ENCODE measurements at regions not wholly inside any gene's neighbourhood (a gene's known extent, or its start where the extent isn't known, plus 50 kb on each side); places are given as distances from the start of the nearest gene placed in this dataset.

GRCh38 chr16:7171151-7171550, 161.5 kb upstream of the RBFOX1 start:
- DNase-seq (ENCODE audit: low spot score), result no peak
- Mint-ChIP-seq H3K4me1 (ENCODE audit: low read depth) (no peaks in the 10 kb centered on the region), H3K36me3 (ENCODE audit: low read depth) (no peaks in the 10 kb centered on the region), H3K9me3 (peaks cover 25% of the 10 kb centered on the region), H3K27ac (no peak overlapping the region), H3K4me3 (no peak overlapping the region), H3K27me3 (ENCODE audit: insufficient read depth) (no peaks in the 10 kb centered on the region)
- intact Hi-C loops (cut with micrococcal nuclease), result no loop called here

GRCh38 chr16:7167626-7168025, 165.0 kb upstream of the RBFOX1 start:
- H3K27ac Mint-ChIP-seq, result no peak overlapping the region
- H3K9me3 Mint-ChIP-seq, result peaks cover 26% of the 10 kb centered on the region
- no peak for DNase-seq (ENCODE audit: low spot score)
- H3K4me1 Mint-ChIP-seq (ENCODE audit: low read depth), result no peaks in the 10 kb centered on the region
- intact Hi-C loops (cut with micrococcal nuclease), result no loop called here
- H3K36me3 Mint-ChIP-seq (ENCODE audit: low read depth), result no peaks in the 10 kb centered on the region
- no peak overlapping the region for H3K4me3 Mint-ChIP-seq
- H3K27me3 Mint-ChIP-seq (ENCODE audit: insufficient read depth), result no peaks in the 10 kb centered on the region

- DNase-seq (ENCODE audit: low spot score), result no peak
- Mint-ChIP-seq H3K27ac (no peak overlapping the region), H3K9me3 (peaks cover 39% of the 10 kb centered on the region), H3K36me3 (ENCODE audit: low read depth) (no peaks in the 10 kb centered on the region), H3K4me3 (no peak overlapping the region), H3K27me3 (ENCODE audit: insufficient read depth) (no peaks in the 10 kb centered on the region), H3K4me1 (ENCODE audit: low read depth) (no peaks in the 10 kb centered on the region)
- intact Hi-C loops (cut with micrococcal nuclease), result no loop called here
Measured at GRCh38 chr16:7161891-7162290, 170.8 kb upstream of the RBFOX1 start.

- Mint-ChIP-seq H3K27me3 (ENCODE audit: insufficient read depth) (no peaks in the 10 kb centered on the region), H3K4me1 (ENCODE audit: low read depth) (no peaks in the 10 kb centered on the region), H3K27ac (no peak overlapping the region), H3K9me3 (peaks cover 34% of the 10 kb centered on the region), H3K36me3 (ENCODE audit: low read depth) (no peaks in the 10 kb centered on the region), H3K4me3 (no peak overlapping the region)
- intact Hi-C loops (cut with micrococcal nuclease), result no loop called here
- DNase-seq (ENCODE audit: low spot score), result no peak
Measured at GRCh38 chr16:7160093-7160492, 172.6 kb upstream of the RBFOX1 start.

- intact Hi-C loops (cut with micrococcal nuclease), result no loop called here
- Mint-ChIP-seq H3K4me1 (ENCODE audit: low read depth) (no peaks in the 10 kb centered on the region), H3K9me3 (peaks cover 27% of the 10 kb centered on the region), H3K27me3 (ENCODE audit: insufficient read depth) (no peaks in the 10 kb centered on the region), H3K4me3 (no peak overlapping the region), H3K27ac (no peak overlapping the region), H3K36me3 (ENCODE audit: low read depth) (no peaks in the 10 kb centered on the region)
- no peak for DNase-seq (ENCODE audit: low spot score)
Measured at GRCh38 chr16:7158481-7158880, 174.2 kb upstream of the RBFOX1 start.

GRCh38 chr16:7150230-7150629, 182.4 kb upstream of the RBFOX1 start:
- no peaks in the 10 kb centered on the region for H3K27me3 Mint-ChIP-seq (ENCODE audit: insufficient read depth)
- no peaks in the 10 kb centered on the region for H3K36me3 Mint-ChIP-seq (ENCODE audit: low read depth)
- H3K27ac Mint-ChIP-seq, result no peak overlapping the region
- H3K9me3 Mint-ChIP-seq, result peaks cover 48% of the 10 kb centered on the region
- no peak for DNase-seq (ENCODE audit: low spot score)
- H3K4me3 Mint-ChIP-seq, result no peak overlapping the region
- intact Hi-C loops (cut with micrococcal nuclease), result no loop called here
- H3K4me1 Mint-ChIP-seq (ENCODE audit: low read depth), result no peaks in the 10 kb centered on the region

GRCh38 chr16:7148606-7149005, 184.0 kb upstream of the RBFOX1 start:
- H3K4me3 Mint-ChIP-seq, result no peak overlapping the region
- H3K4me1 Mint-ChIP-seq (ENCODE audit: low read depth), result no peaks in the 10 kb centered on the region
- no peaks in the 10 kb centered on the region for H3K27me3 Mint-ChIP-seq (ENCODE audit: insufficient read depth)

GRCh38 chr16:7140899-7141298, 191.7 kb upstream of the RBFOX1 start:
- no peak overlapping the region for H3K27ac Mint-ChIP-seq
- no peak for DNase-seq (ENCODE audit: low spot score)
- no peaks in the 10 kb centered on the region for H3K36me3 Mint-ChIP-seq (ENCODE audit: low read depth)
- no peaks in the 10 kb centered on the region for H3K4me1 Mint-ChIP-seq (ENCODE audit: low read depth)
- H3K4me3 Mint-ChIP-seq, result no peak overlapping the region
- no peaks in the 10 kb centered on the region for H3K27me3 Mint-ChIP-seq (ENCODE audit: insufficient read depth)
- intact Hi-C loops (cut with micrococcal nuclease), result no loop called here
- H3K9me3 Mint-ChIP-seq, result peaks cover 45% of the 10 kb centered on the region

More at GRCh38 chr16:7148606-7149005, 184.0 kb upstream of the RBFOX1 start:
- peaks cover 48% of the 10 kb centered on the region for H3K9me3 Mint-ChIP-seq
- DNase-seq (ENCODE audit: low spot score), result no peak
- no peak overlapping the region for H3K27ac Mint-ChIP-seq
- intact Hi-C loops (cut with micrococcal nuclease), result no loop called here
- H3K36me3 Mint-ChIP-seq (ENCODE audit: low read depth), result no peaks in the 10 kb centered on the region

- DNase-seq (ENCODE audit: low spot score), result no peak
- no peaks in the 10 kb centered on the region for H3K27me3 Mint-ChIP-seq (ENCODE audit: insufficient read depth)
- no peak overlapping the region for H3K4me3 Mint-ChIP-seq
- H3K36me3 Mint-ChIP-seq (ENCODE audit: low read depth), result no peaks in the 10 kb centered on the region
- no peak overlapping the region for H3K27ac Mint-ChIP-seq
- H3K4me1 Mint-ChIP-seq (ENCODE audit: low read depth), result no peaks in the 10 kb centered on the region
- H3K9me3 Mint-ChIP-seq, result peaks cover 46% of the 10 kb centered on the region
- intact Hi-C loops (cut with micrococcal nuclease), result no loop called here
Measured at GRCh38 chr16:7137560-7138330, 194.9 kb upstream of the RBFOX1 start.

GRCh38 chr16:7132465-7132864, 200.2 kb upstream of the RBFOX1 start:
- Mint-ChIP-seq H3K4me3 (no peak overlapping the region), H3K9me3 (peaks cover 23% of the 10 kb centered on the region), H3K4me1 (ENCODE audit: low read depth) (no peaks in the 10 kb centered on the region), H3K27ac (no peak overlapping the region), H3K36me3 (ENCODE audit: low read depth) (no peaks in the 10 kb centered on the region), H3K27me3 (ENCODE audit: insufficient read depth) (no peaks in the 10 kb centered on the region)
- intact Hi-C loops (cut with micrococcal nuclease), result no loop called here
- no peak for DNase-seq (ENCODE audit: low spot score)

GRCh38 chr16:7124701-7125100, 207.9 kb upstream of the RBFOX1 start:
- H3K9me3 Mint-ChIP-seq, result peaks cover 17% of the 10 kb centered on the region
- H3K4me1 Mint-ChIP-seq (ENCODE audit: low read depth), result no peaks in the 10 kb centered on the region
- intact Hi-C loops (cut with micrococcal nuclease), result no loop called here
- DNase-seq (ENCODE audit: low spot score), result no peak
- H3K27me3 Mint-ChIP-seq (ENCODE audit: insufficient read depth), result no peaks in the 10 kb centered on the region
- H3K36me3 Mint-ChIP-seq (ENCODE audit: low read depth), result no peaks in the 10 kb centered on the region
- no peak overlapping the region for H3K4me3 Mint-ChIP-seq
- H3K27ac Mint-ChIP-seq, result no peak overlapping the region

GRCh38 chr16:7124242-7124641, 208.4 kb upstream of the RBFOX1 start:
- Mint-ChIP-seq H3K27me3 (ENCODE audit: insufficient read depth) (no peaks in the 10 kb centered on the region), H3K36me3 (ENCODE audit: low read depth) (no peaks in the 10 kb centered on the region), H3K4me1 (ENCODE audit: low read depth) (no peaks in the 10 kb centered on the region), H3K9me3 (peaks cover 15% of the 10 kb centered on the region), H3K4me3 (no peak overlapping the region), H3K27ac (no peak overlapping the region)
- DNase-seq (ENCODE audit: low spot score), result no peak
- intact Hi-C loops (cut with micrococcal nuclease), result no loop called here

- Mint-ChIP-seq H3K9me3 (peaks cover 32% of the 10 kb centered on the region), H3K4me3 (no peak overlapping the region), H3K4me1 (ENCODE audit: low read depth) (no peaks in the 10 kb centered on the region), H3K36me3 (ENCODE audit: low read depth) (no peaks in the 10 kb centered on the region), H3K27me3 (ENCODE audit: insufficient read depth) (no peaks in the 10 kb centered on the region), H3K27ac (no peak overlapping the region)
- intact Hi-C loops (cut with micrococcal nuclease), result no loop called here
- DNase-seq (ENCODE audit: low spot score), result no peak
Measured at GRCh38 chr16:7116734-7117133, 215.9 kb upstream of the RBFOX1 start.

- Mint-ChIP-seq H3K4me1 (ENCODE audit: low read depth) (no peaks in the 10 kb centered on the region), H3K9me3 (peaks cover 32% of the 10 kb centered on the region), H3K4me3 (no peak overlapping the region), H3K36me3 (ENCODE audit: low read depth) (no peaks in the 10 kb centered on the region), H3K27me3 (ENCODE audit: insufficient read depth) (no peaks in the 10 kb centered on the region), H3K27ac (no peak overlapping the region)
- DNase-seq (ENCODE audit: low spot score), result no peak
- intact Hi-C loops (cut with micrococcal nuclease), result no loop called here
Measured at GRCh38 chr16:7115898-7116297, 216.7 kb upstream of the RBFOX1 start.
